ENCODE measurements at regions not wholly inside any gene's neighbourhood (a gene's known extent, or its start where the extent isn't known, plus 50 kb on each side); places are given as distances from the start of the nearest gene placed in this dataset.

DNA sequence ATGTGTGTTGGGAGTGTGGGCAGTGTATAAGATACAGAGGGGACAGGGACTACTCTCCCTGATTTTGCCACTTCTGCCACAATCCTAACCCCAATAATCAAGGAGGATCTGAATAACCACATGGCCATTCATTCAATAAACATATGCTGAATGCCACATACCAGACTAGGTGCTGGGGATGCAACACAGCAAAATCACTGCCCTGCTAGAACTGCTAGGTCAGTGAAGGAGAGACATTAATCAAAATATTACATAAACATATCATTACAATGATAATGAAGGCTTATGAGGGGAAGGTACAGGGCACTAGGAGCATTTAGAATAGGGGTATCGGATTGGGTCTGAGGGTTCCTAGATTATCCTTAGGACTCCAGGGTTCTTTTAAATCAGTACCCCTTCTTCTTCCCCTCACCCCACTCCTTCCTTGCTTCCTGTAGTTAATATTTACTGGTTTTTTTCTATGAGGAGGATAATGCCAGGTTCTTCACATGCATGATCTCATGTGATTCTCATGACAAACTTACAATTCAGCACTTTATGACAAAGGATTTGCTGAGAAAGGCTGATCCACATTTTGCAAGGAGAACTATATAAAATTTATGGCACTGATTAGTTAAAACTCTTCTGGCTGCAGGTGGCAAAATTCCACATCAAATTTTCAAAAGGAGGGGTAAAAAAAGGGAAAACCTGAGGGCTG lies 56.4 kb upstream of the PCBP1 start:
- no peak for TF ChIP-seq ZNF114 (CRISPR knock-in tag; IDR thresholded peaks at IDR 0.05)
- TF ChIP-seq EZH2 (IDR thresholded peaks at IDR 0.05; ENCODE audit: low read depth, unreplicated experiment): no peak
- TF ChIP-seq, protein P1, sequence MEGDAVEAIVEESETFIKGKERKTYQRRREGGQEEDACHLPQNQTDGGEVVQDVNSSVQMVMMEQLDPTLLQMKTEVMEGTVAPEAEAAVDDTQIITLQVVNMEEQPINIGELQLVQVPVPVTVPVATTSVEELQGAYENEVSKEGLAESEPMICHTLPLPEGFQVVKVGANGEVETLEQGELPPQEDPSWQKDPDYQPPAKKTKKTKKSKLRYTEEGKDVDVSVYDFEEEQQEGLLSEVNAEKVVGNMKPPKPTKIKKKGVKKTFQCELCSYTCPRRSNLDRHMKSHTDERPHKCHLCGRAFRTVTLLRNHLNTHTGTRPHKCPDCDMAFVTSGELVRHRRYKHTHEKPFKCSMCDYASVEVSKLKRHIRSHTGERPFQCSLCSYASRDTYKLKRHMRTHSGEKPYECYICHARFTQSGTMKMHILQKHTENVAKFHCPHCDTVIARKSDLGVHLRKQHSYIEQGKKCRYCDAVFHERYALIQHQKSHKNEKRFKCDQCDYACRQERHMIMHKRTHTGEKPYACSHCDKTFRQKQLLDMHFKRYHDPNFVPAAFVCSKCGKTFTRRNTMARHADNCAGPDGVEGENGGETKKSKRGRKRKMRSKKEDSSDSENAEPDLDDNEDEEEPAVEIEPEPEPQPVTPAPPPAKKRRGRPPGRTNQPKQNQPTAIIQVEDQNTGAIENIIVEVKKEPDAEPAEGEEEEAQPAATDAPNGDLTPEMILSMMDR (conservative IDR thresholded peaks at IDR 0.05; ENCODE audit: low read depth in 2 of 2): no peak
- TF ChIP-seq POLR2AphosphoS5 (IDR thresholded peaks at IDR 0.05; ENCODE audit: low read depth): no peak
- TF ChIP-seq EZH2phosphoT487 (IDR thresholded peaks at IDR 0.05; ENCODE audit: unreplicated experiment): no peak
- TF ChIP-seq, protein P2, sequence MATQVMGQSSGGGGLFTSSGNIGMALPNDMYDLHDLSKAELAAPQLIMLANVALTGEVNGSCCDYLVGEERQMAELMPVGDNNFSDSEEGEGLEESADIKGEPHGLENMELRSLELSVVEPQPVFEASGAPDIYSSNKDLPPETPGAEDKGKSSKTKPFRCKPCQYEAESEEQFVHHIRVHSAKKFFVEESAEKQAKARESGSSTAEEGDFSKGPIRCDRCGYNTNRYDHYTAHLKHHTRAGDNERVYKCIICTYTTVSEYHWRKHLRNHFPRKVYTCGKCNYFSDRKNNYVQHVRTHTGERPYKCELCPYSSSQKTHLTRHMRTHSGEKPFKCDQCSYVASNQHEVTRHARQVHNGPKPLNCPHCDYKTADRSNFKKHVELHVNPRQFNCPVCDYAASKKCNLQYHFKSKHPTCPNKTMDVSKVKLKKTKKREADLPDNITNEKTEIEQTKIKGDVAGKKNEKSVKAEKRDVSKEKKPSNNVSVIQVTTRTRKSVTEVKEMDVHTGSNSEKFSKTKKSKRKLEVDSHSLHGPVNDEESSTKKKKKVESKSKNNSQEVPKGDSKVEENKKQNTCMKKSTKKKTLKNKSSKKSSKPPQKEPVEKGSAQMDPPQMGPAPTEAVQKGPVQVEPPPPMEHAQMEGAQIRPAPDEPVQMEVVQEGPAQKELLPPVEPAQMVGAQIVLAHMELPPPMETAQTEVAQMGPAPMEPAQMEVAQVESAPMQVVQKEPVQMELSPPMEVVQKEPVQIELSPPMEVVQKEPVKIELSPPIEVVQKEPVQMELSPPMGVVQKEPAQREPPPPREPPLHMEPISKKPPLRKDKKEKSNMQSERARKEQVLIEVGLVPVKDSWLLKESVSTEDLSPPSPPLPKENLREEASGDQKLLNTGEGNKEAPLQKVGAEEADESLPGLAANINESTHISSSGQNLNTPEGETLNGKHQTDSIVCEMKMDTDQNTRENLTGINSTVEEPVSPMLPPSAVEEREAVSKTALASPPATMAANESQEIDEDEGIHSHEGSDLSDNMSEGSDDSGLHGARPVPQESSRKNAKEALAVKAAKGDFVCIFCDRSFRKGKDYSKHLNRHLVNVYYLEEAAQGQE (IDR thresholded peaks at IDR 0.05; ENCODE audit: unreplicated experiment): no peak
- TF ChIP-seq, protein P3, sequence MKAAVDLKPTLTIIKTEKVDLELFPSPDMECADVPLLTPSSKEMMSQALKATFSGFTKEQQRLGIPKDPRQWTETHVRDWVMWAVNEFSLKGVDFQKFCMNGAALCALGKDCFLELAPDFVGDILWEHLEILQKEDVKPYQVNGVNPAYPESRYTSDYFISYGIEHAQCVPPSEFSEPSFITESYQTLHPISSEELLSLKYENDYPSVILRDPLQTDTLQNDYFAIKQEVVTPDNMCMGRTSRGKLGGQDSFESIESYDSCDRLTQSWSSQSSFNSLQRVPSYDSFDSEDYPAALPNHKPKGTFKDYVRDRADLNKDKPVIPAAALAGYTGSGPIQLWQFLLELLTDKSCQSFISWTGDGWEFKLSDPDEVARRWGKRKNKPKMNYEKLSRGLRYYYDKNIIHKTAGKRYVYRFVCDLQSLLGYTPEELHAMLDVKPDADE (IDR thresholded peaks at IDR 0.05): no peak
- no peak for TF ChIP-seq CREB1 (CRISPR knock-in tag; IDR thresholded peaks at IDR 0.05; ENCODE audit: low read depth)
- TF ChIP-seq JUNB (IDR thresholded peaks at IDR 0.05; ENCODE audit: unreplicated experiment): no peak
- TF ChIP-seq, protein P4, sequence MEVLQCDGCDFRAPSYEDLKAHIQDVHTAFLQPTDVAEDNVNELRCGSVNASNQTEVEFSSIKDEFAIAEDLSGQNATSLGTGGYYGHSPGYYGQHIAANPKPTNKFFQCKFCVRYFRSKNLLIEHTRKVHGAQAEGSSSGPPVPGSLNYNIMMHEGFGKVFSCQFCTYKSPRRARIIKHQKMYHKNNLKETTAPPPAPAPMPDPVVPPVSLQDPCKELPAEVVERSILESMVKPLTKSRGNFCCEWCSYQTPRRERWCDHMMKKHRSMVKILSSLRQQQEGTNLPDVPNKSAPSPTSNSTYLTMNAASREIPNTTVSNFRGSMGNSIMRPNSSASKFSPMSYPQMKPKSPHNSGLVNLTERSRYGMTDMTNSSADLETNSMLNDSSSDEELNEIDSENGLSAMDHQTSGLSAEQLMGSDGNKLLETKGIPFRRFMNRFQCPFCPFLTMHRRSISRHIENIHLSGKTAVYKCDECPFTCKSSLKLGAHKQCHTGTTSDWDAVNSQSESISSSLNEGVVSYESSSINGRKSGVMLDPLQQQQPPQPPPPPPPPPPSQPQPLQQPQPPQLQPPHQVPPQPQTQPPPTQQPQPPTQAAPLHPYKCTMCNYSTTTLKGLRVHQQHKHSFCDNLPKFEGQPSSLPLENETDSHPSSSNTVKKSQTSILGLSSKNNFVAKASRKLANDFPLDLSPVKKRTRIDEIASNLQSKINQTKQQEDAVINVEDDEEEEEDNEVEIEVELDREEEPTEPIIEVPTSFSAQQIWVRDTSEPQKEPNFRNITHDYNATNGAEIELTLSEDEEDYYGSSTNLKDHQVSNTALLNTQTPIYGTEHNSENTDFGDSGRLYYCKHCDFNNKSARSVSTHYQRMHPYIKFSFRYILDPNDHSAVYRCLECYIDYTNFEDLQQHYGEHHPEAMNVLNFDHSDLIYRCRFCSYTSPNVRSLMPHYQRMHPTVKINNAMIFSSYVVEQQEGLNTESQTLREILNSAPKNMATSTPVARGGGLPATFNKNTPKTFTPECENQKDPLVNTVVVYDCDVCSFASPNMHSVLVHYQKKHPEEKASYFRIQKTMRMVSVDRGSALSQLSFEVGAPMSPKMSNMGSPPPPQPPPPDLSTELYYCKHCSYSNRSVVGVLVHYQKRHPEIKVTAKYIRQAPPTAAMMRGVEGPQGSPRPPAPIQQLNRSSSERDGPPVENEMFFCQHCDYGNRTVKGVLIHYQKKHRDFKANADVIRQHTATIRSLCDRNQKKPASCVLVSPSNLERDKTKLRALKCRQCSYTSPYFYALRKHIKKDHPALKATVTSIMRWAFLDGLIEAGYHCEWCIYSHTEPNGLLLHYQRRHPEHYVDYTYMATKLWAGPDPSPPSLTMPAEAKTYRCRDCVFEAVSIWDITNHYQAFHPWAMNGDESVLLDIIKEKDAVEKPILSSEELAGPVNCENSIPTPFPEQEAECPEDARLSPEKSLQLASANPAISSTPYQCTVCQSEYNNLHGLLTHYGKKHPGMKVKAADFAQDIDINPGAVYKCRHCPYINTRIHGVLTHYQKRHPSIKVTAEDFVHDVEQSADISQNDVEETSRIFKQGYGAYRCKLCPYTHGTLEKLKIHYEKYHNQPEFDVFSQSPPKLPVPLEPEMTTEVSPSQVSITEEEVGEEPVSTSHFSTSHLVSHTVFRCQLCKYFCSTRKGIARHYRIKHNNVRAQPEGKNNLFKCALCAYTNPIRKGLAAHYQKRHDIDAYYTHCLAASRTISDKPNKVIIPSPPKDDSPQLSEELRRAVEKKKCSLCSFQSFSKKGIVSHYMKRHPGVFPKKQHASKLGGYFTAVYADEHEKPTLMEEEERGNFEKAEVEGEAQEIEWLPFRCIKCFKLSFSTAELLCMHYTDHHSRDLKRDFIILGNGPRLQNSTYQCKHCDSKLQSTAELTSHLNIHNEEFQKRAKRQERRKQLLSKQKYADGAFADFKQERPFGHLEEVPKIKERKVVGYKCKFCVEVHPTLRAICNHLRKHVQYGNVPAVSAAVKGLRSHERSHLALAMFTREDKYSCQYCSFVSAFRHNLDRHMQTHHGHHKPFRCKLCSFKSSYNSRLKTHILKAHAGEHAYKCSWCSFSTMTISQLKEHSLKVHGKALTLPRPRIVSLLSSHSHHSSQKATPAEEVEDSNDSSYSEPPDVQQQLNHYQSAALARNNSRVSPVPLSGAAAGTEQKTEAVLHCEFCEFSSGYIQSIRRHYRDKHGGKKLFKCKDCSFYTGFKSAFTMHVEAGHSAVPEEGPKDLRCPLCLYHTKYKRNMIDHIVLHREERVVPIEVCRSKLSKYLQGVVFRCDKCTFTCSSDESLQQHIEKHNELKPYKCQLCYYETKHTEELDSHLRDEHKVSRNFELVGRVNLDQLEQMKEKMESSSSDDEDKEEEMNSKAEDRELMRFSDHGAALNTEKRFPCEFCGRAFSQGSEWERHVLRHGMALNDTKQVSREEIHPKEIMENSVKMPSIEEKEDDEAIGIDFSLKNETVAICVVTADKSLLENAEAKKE (CRISPR knock-in tag; IDR thresholded peaks at IDR 0.05): no peak
- no peak for TF ChIP-seq ZNF331 (CRISPR knock-in tag; IDR thresholded peaks at IDR 0.05; ENCODE audit: low read depth)
- no peak for TF ChIP-seq NANOG (IDR thresholded peaks at IDR 0.05; ENCODE audit: borderline replicate concordance)
